Caco-2 (cell line): ENCODE measurements at regions not wholly inside any gene's neighbourhood (a gene's known extent, or its start where the extent isn't known, plus 50 kb on each side); places are given as distances from the start of the nearest gene placed in this dataset.

Experiments used
- BruUV-seq: library from RNA; stranded (reverse); fragments of 400-500 nt; replicated peaks from 2 replicates; lab custom pipeline; 2021; lab: Mats Ljungman, UMichigan
- CTCF ChIA-PET: fragments of 300-600 bp; sonication (Branson Sonifier 250); formaldehyde crosslinking; loops from one replicate; lab custom pipeline; 2022; ENCODE audit warnings: antibody characterized with exemption; lab: Charles Lee
- POLR2A ChIA-PET: fragments of 300-600 bp; sonication (Branson Sonifier 250); formaldehyde crosslinking; loops from one replicate; lab custom pipeline; 2022; ENCODE audit warnings: antibody characterized with exemption; lab: Charles Lee
- DNase-seq, 2 experiments: peaks; one replicate each; pipeline versions ENCODE4 v3.0.0 to v3.0.0-alpha.2; 2020 to 2022
- H3K27me3 ChIP-seq: replicated peaks from 2 replicates; pipeline ENCODE4 v1.6.0; 2011; ENCODE audit warnings: low read length; ENCODE audit not compliant: control insufficient read depth, insufficient read depth
- H3K36me3 ChIP-seq: 2 replicates; pipeline ENCODE4 v1.5.1; 2011; ENCODE audit warnings: low read length; ENCODE audit not compliant: control insufficient read depth, insufficient read depth
- H3K4me1 ChIP-seq: fragments of 250-450 bp; sonication (Bioruptor Pico); 2 replicates; pipeline ENCODE4 v1.5.1; 2020; ENCODE audit warnings: mild to moderate bottlenecking
- H3K4me3 ChIP-seq: 2 replicates; pipeline ENCODE4 v1.5.1; 2011; ENCODE audit warnings: low read depth, mild to moderate bottlenecking, control low read depth, low read length
- H3K9me3 ChIP-seq: fragments of 250-450 bp; sonication (Bioruptor Pico); 2 replicates; pipeline ENCODE4 v1.5.1; 2020; ENCODE audit warnings: mild to moderate bottlenecking, moderate library complexity
- H3K27ac Mint-ChIP-seq: one replicate; pipeline ENCODE4 v1.8.0; 2022; ENCODE audit warnings: mixed read lengths; ENCODE audit not compliant: unreplicated experiment
- H3K27me3 Mint-ChIP-seq: one replicate; pipeline ENCODE4 v1.8.0; 2022; ENCODE audit warnings: mixed read lengths; ENCODE audit not compliant: insufficient read depth, unreplicated experiment
- H3K36me3 Mint-ChIP-seq: one replicate; pipeline ENCODE4 v1.8.0; 2022; ENCODE audit warnings: mild to moderate bottlenecking, mixed read lengths; ENCODE audit not compliant: insufficient read depth, unreplicated experiment
- H3K4me1 Mint-ChIP-seq: one replicate; pipeline ENCODE4 v1.8.0; 2022; ENCODE audit warnings: low read depth, mixed read lengths; ENCODE audit not compliant: unreplicated experiment
- H3K4me3 Mint-ChIP-seq: one replicate; pipeline ENCODE4 v1.8.0; 2022; ENCODE audit warnings: mild to moderate bottlenecking, moderate library complexity, mixed read lengths; ENCODE audit not compliant: unreplicated experiment
- H3K9me3 Mint-ChIP-seq: one replicate; pipeline ENCODE4 v1.8.0; 2022; ENCODE audit warnings: mixed read lengths; ENCODE audit not compliant: unreplicated experiment
- CTCF ChIP-seq, 2 experiments: fragments of 200-600 bp in 1 of 2; IDR thresholded peaks; 1 replicate in 1 of 2; 2 replicates in 1 of 2; pipeline versions ENCODE4 v1.5.1 to v1.8.0; 2011 to 2022; ENCODE audit warnings: antibody characterized with exemption in 1 of 2, control low read depth in 1 of 2, inconsistent platforms in 1 of 2, low read depth in 1 of 2, low read length in 1 of 2, mild to moderate bottlenecking in 1 of 2, moderate library complexity in 1 of 2; ENCODE audit not compliant: insufficient read depth in 1 of 2, severe bottlenecking in 1 of 2, unreplicated experiment in 1 of 2
- intact Hi-C: fragments of 100-400 bp; cut with micrococcal nuclease; formaldehyde crosslinking; loops from one replicate; pipeline ENCODE4 v1.10.0; 2022; ENCODE audit not compliant: unreplicated experiment

- H3K4me3 Mint-ChIP-seq, result no peak overlapping the region
- H3K27ac Mint-ChIP-seq, result no peak overlapping the region
- no peaks in the 10 kb centered on the region for H3K9me3 Mint-ChIP-seq
- Histone ChIP-seq H3K4me3 (no peak overlapping the region), H3K9me3 (no peaks in the 10 kb centered on the region), H3K36me3 (no peaks in the 10 kb centered on the region), H3K4me1 (no peaks in the 10 kb centered on the region), H3K27me3 (no peaks in the 10 kb centered on the region)
- no peak for TF ChIP-seq CTCF (IDR thresholded peaks at IDR 0.05; ENCODE audit: insufficient read depth in 1 of 2, low read depth in 1 of 2, low read length in 1 of 2, severe bottlenecking in 1 of 2, unreplicated experiment in 1 of 2)
- POLR2A ChIA-PET, result no interaction called here
- BruUV-seq, result no TSS peak
- CTCF ChIA-PET, result no interaction called here
- peaks cover 5% of the 10 kb centered on the region for H3K27me3 Mint-ChIP-seq
- H3K36me3 Mint-ChIP-seq, result no peaks in the 10 kb centered on the region
- DNase-seq, result no peak
- intact Hi-C loops, result no loop called here
- H3K4me1 Mint-ChIP-seq, result no peaks in the 10 kb centered on the region
These were observed 593.1 kb upstream of the DAB2 start for GRCh38 chr5:40017918-40018317.

- no peak overlapping the region for H3K4me3 Mint-ChIP-seq
- H3K36me3 ChIP-seq, result no peaks in the 10 kb centered on the region
- no peaks in the 10 kb centered on the region for H3K4me1 Mint-ChIP-seq
- intact Hi-C loops, result no loop called here
- no peaks in the 10 kb centered on the region for H3K27me3 ChIP-seq
- BruUV-seq, result no TSS peak
- no peak overlapping the region for H3K4me3 ChIP-seq
- no peak for DNase-seq
- CTCF ChIA-PET, result no interaction called here
- POLR2A ChIA-PET, result no interaction called here
- no peak for TF ChIP-seq CTCF (IDR thresholded peaks at IDR 0.05; ENCODE audit: insufficient read depth in 1 of 2, low read depth in 1 of 2, low read length in 1 of 2, severe bottlenecking in 1 of 2, unreplicated experiment in 1 of 2)
- H3K27me3 Mint-ChIP-seq, result peaks cover 5% of the 10 kb centered on the region
- H3K36me3 Mint-ChIP-seq, result no peaks in the 10 kb centered on the region
- H3K9me3 ChIP-seq, result no peaks in the 10 kb centered on the region
- H3K9me3 Mint-ChIP-seq, result no peaks in the 10 kb centered on the region
- no peak overlapping the region for H3K27ac Mint-ChIP-seq
- no peaks in the 10 kb centered on the region for H3K4me1 ChIP-seq
These were observed 592.4 kb upstream of the DAB2 start for GRCh38 chr5:40017135-40017534.

- Mint-ChIP-seq H3K27ac (no peak overlapping the region), H3K36me3 (no peaks in the 10 kb centered on the region)
- CTCF ChIA-PET, result no interaction called here
These were observed 585.7 kb upstream of the DAB2 start for GRCh38 chr5:40010436-40010835.

More at GRCh38 chr5:40010436-40010835, 585.7 kb upstream of the DAB2 start:
- no peaks in the 10 kb centered on the region for H3K27me3 Mint-ChIP-seq
- no peak for DNase-seq
- no peaks in the 10 kb centered on the region for H3K4me1 ChIP-seq
- no TSS peak for BruUV-seq
- no peaks in the 10 kb centered on the region for H3K9me3 ChIP-seq
- H3K4me3 ChIP-seq, result no peak overlapping the region
- H3K9me3 Mint-ChIP-seq, result no peaks in the 10 kb centered on the region
- H3K4me1 Mint-ChIP-seq, result no peaks in the 10 kb centered on the region
- POLR2A ChIA-PET, result no interaction called here
- TF ChIP-seq CTCF (IDR thresholded peaks at IDR 0.05; ENCODE audit: insufficient read depth in 1 of 2, low read depth in 1 of 2, low read length in 1 of 2, severe bottlenecking in 1 of 2, unreplicated experiment in 1 of 2), result no peak
- intact Hi-C loops, result no loop called here
- no peaks in the 10 kb centered on the region for H3K27me3 ChIP-seq
- H3K4me3 Mint-ChIP-seq, result no peak overlapping the region
- no peaks in the 10 kb centered on the region for H3K36me3 ChIP-seq
